Heart right ventricle (tissue), 16 donors: ENCODE measurements at regions not wholly inside any gene's neighbourhood (a gene's known extent, or its start where the extent isn't known, plus 50 kb on each side); places are given as distances from the start of the nearest gene placed in this dataset.

Experiments
- ATAC-seq, 8 donors: fragments of 200-7000 bp; cut with Tn5 transposase; one replicate each; pipeline ENCODE4 v1.9.1; 2020; ENCODE audit warnings: mild to moderate bottlenecking in 8 of 8, moderate library complexity in 8 of 8, moderate number of reproducible peaks in 1 of 8
- DNase-seq, 2 donors: peaks; one replicate each; pipeline ENCODE4 v3.0.0-alpha.2; 2020
- H3K27ac ChIP-seq, 10 donors: fragments of 200-600 bp; sonication (generic) in 2 of 10; one replicate each; pipeline versions ENCODE4 v1.5.0 to v1.8.0; 2020 to 2022; ENCODE audit warnings: mild to moderate bottlenecking in 3 of 10
- H3K27me3 ChIP-seq, 7 donors: fragments of 200-600 bp; one replicate each; pipeline ENCODE4 v1.8.0; 2021 to 2022; ENCODE audit warnings: mild to moderate bottlenecking in 2 of 7
- H3K36me3 ChIP-seq, 9 donors: fragments of 200-600 bp; sonication (generic) in 1 of 9; one replicate each; pipeline versions ENCODE4 v1.5.0 to v1.8.0; 2020 to 2022; ENCODE audit warnings: mild to moderate bottlenecking in 2 of 9
- H3K4me1 ChIP-seq, 9 donors: fragments of 200-600 bp; sonication (generic) in 1 of 9; one replicate each; pipeline versions ENCODE4 v1.5.0 to v1.8.0; 2020 to 2022; ENCODE audit warnings: mild to moderate bottlenecking in 4 of 9
- H3K4me3 ChIP-seq, 10 donors: fragments of 200-600 bp; sonication (generic) in 2 of 10; one replicate each; pipeline versions ENCODE4 v1.5.0 to v1.8.0; 2020 to 2022; ENCODE audit warnings: mild to moderate bottlenecking in 7 of 10, moderate library complexity in 2 of 10
- H3K9me3 ChIP-seq, 11 donors: fragments of 200-600 bp in 10 of 11; sonication (generic) in 2 of 11; one replicate each; pipeline versions ENCODE4 v1.5.0 to v1.8.0; 2013 to 2022; ENCODE audit warnings: mild to moderate bottlenecking in 2 of 11, control low read depth in 1 of 11, moderate library complexity in 1 of 11
- WGBS, 2 donors: extraction: QIAGEN DNeasy Blood & Tissue Kit; methylation state at CpG; one replicate each; pipeline ENCODE4 v1.1.7; 2013; ENCODE audit warnings: inconsistent platforms in 1 of 2; 5-methylcytosine and 5-hydroxymethylcytosine counted together
- intact Hi-C, 10 donors: fragments of 100-400 bp; cut with DNase I; formaldehyde crosslinking; loops; one replicate each; pipeline versions ENCODE4 v1.11.1 to v1.14.2; 2022
- TF ChIP-seq, protein P1 (sequence below), 9 donors: fragments of 200-600 bp; sonication (generic) in 2 of 9; IDR thresholded peaks; one replicate each; pipeline versions ENCODE4 v1.5.0 to v1.8.0; 2021 to 2022; ENCODE audit warnings: antibody characterized with exemption in 9 of 9, mild to moderate bottlenecking in 5 of 9, moderate library complexity in 1 of 9
- donor health status: Arrhythmogenic right ventricular cardiomyopathy.
- donor health status: ischemic (EF 13 %, LVEDD 7.1; RV severe dilation, severe dysfunction).
- donor health status: healthy with polysubstance abuse.
- donor health status: DM: no; HTN: yes; CAD: no.
- donor health status: DM: no; HTN: no; CAD: no.
- donor health status: ischemic (EF 25% LVEDD 6.9; RV normal size, moderate dysfunction).
- donor health status: ischemic (EF 25% LVEDD 5.7; RV mildly dilated, moderate dysfunction).
- donor health status: healthy.
- donor health status: DM: yes; HTN: yes; CAD: no.
- donor health status: Ischemic cardiomyopathy.
- donor health status: ischemic (EF 35%, LVEDD 5.7; RV mildly dilated, moderate dysfunction).
- donor health status: nonischemic (EF 11% LVEDD 7.7; RV severe dilation, severe dysfunction).
- donor health status: DM: yes; HTN: yes; CAD: no.
- donor health status: PGD.
- donor health status: ischemic (EF 29% LVEDD 5.4; RV normal size, mild dysfunction).
- donor health status: nonischemic (EF 23%, LVEDD 6.1; RV moderate dilation, normal function).

DNA sequence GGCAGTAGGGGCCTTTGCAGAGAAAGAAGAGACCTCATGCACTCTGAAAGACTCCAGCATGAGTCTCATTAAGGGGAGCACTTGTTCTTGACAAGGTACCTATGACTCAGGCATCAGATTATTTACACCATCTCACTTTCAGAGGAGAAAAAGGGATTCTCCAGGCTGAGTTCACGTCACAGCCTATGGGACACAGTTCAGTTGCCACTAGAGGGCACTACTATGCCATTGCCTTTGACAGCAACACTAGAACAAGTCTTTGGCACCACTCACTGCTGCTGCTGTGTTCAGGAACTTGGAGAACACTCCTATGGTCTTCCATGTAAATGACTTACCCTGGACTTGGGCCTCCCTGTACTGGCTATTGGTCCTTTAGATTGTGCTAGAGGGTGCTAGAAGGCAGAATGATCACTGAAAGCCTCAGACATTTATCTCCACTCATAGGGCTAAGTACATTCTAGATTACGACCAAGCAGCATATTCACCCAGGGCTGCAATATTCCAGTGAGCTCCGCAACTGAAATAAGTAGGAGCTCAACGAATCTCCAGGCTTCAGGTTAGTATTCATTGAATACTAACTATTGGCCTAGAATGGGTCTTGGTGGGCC is 225.1 kb upstream of the CA10 start:
- Histone ChIP-seq H3K9me3 (no peaks in the 10 kb centered on the region), H3K36me3 (no peaks in the 10 kb centered on the region), H3K4me3 (no peak overlapping the region), H3K27ac (no peak overlapping the region), H3K27me3 (peaks cover 0 to 5% (median 0%) of the 10 kb centered on the region in 7 donors), H3K4me1 (no peaks in the 10 kb centered on the region)
- DNase-seq (peak in 1 of 2 donors; percentile 39), ATAC-seq (peak in 3 of 8 donors; percentile 33 to 65 (median 50))
- TF ChIP-seq, protein P1, sequence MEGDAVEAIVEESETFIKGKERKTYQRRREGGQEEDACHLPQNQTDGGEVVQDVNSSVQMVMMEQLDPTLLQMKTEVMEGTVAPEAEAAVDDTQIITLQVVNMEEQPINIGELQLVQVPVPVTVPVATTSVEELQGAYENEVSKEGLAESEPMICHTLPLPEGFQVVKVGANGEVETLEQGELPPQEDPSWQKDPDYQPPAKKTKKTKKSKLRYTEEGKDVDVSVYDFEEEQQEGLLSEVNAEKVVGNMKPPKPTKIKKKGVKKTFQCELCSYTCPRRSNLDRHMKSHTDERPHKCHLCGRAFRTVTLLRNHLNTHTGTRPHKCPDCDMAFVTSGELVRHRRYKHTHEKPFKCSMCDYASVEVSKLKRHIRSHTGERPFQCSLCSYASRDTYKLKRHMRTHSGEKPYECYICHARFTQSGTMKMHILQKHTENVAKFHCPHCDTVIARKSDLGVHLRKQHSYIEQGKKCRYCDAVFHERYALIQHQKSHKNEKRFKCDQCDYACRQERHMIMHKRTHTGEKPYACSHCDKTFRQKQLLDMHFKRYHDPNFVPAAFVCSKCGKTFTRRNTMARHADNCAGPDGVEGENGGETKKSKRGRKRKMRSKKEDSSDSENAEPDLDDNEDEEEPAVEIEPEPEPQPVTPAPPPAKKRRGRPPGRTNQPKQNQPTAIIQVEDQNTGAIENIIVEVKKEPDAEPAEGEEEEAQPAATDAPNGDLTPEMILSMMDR (IDR thresholded peaks at IDR 0.05) = peak in 8 of 9 donors; percentile 5 to 69 (median 54)
- WGBS, 2 donors = 52 to 67% methylated on average over 4 of the region's 4 CpGs
- intact Hi-C loops = no loop called here

DNA sequence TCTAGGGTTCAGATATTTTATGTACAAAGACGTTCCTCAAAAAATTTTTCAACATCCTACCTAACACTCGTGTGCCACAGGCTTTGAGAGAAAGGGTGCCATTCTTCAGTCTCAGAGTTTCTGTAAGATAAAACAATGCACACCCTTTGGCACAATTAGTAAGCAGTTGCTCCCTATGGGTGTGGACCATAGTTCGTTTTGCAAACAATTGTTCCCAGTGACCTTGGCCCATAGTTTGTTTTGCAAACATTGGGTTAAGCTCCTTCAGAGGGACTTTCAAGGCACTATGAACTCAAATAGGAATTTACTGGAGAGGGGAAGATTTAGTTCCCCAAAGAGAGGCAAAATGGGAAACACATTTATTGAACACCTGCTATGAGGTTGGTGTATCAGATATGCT is 220.3 kb upstream of the CA10 start:
- intact Hi-C loops = no loop called here
- H3K4me3 ChIP-seq = no peak overlapping the region
- DNase-seq = no peak
- no peaks in the 10 kb centered on the region for H3K9me3 ChIP-seq
- no peak overlapping the region for H3K27ac ChIP-seq
- TF ChIP-seq, protein P1 (IDR thresholded peaks at IDR 0.05) = no peak
- H3K4me1 ChIP-seq = no peaks in the 10 kb centered on the region
- ATAC-seq = no peak
- H3K27me3 ChIP-seq = peaks cover 0 to 5% (median 0%) of the 10 kb centered on the region in 7 donors
- 63 to 72% methylated on average over 3 of the region's 3 CpGs for WGBS, 2 donors
- H3K36me3 ChIP-seq = no peaks in the 10 kb centered on the region

DNA sequence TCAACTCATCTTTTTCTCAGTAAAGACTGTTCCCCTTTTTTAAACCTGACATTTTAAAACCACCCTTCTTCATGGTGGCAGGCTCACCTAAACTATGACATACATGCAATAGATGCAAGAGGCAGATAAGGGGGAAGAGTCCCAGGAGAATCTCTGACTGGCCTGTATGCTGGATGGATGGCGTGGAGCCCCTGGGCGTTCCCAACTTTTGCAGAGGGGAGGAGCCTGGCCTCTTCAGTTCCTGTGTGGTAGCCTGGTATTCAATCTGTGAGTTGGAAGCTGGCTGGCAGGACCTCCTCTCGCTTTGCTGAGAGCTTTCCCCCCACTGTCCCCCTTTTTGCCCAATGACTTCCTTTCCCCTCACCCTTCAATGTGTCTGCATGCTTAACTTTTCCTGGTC is 217.6 kb upstream of the CA10 start:
- Histone ChIP-seq H3K27ac (no peak overlapping the region), H3K4me3 (no peak overlapping the region), H3K27me3 (peaks cover 0 to 5% (median 0%) of the 10 kb centered on the region in 7 donors), H3K9me3 (no peaks in the 10 kb centered on the region), H3K4me1 (no peaks in the 10 kb centered on the region), H3K36me3 (no peaks in the 10 kb centered on the region)
- TF ChIP-seq, protein P1 (IDR thresholded peaks at IDR 0.05) = no peak
- intact Hi-C loops = no loop called here
- DNase-seq (no peak), ATAC-seq (no peak)
- WGBS, 2 donors = 62 to 68% methylated on average over 3 of the region's 3 CpGs

DNA sequence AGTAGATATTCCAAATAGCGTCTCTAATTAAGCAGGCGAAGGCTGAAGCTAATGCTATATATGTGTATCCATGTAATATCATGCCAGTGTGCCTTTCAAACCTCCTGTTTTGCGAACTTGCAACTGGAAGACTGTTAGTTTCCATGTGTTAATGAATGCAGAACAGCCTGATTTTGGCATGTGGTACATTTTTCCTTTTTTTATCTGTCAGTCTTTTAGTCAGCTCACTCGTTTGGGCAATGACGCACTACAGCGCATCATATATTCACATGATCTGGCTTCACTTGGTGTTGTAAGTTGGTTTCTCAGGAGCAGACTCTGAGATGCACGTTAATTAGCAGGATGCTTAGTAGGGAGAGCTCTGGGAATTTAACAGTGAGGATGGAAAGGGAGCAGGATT is 210.4 kb upstream of the CA10 start:
- TF ChIP-seq, protein P1 (IDR thresholded peaks at IDR 0.05) = no peak
- no peak for ATAC-seq
- H3K4me1 ChIP-seq = no peaks in the 10 kb centered on the region
- no peaks in the 10 kb centered on the region for H3K27me3 ChIP-seq
- DNase-seq = no peak
- no peak overlapping the region for H3K4me3 ChIP-seq
- no peak overlapping the region for H3K27ac ChIP-seq
- 80 to 87% methylated on average over 7 of the region's 7 CpGs for WGBS, 2 donors
- no peaks in the 10 kb centered on the region for H3K9me3 ChIP-seq
- H3K36me3 ChIP-seq = no peaks in the 10 kb centered on the region
- intact Hi-C loops = loop anchor here in 1 of 10 donors (10.0 kb wide), 1 partner anchor 56 kb away; no protein-coding TSS in a partner anchor
